ENCODE measurements at regions not wholly inside any gene's neighbourhood (a gene's known extent, or its start where the extent isn't known, plus 50 kb on each side); places are given as distances from the start of the nearest gene placed in this dataset.
"Not testable (repeated sequence)": the region's sequence is repeated elsewhere in the genome, so short reads cannot be mapped to it uniquely, and the experiment has no call there.

DNA sequence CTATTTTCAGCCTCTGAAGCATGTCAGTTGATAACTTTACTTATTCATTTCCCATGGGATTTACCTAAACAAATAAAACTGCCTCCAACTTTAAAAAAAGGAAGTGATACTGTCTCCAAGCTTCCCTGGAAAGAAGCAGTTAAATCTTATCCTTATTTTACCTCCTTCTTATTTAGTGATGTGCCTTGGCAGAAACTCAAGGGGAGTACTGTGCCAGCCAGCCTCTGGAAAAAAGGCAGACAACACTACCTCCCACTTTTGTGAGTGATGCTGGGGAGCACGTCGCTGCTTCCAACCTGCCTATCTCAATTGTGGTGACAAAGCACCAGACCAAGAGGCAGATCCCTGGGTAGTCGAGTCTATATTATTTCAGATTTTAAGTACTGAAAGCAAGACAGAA, 765.6 kb downstream of the DIAPH3 start:
- no peak for DNase-seq
- intact Hi-C loops (cut with DNase I; ENCODE audit: low total_unique reads), result no loop called here

GRCh38 chr13:59398661-59399060, 765.1 kb downstream of the DIAPH3 start:
- Histone ChIP-seq H3K27ac (no peak overlapping the region), H3K9me3 (no peaks in the 10 kb centered on the region), H3K4me3 (no peak overlapping the region), H3K36me3 (no peaks in the 10 kb centered on the region), H3K27me3 (no peaks in the 10 kb centered on the region), H3K4me1 (no peaks in the 10 kb centered on the region)
- DNase-seq, result no peak
- TF ChIP-seq CTCF (IDR thresholded peaks at IDR 0.05), result no peak
- no peak for TF ChIP-seq POLR2A (IDR thresholded peaks at IDR 0.05)
- intact Hi-C loops (cut with DNase I; ENCODE audit: low total_unique reads), result no loop called here

More for the DNA sequence above, 765.6 kb downstream of the DIAPH3 start:
- Histone ChIP-seq H3K4me3 (no peak overlapping the region), H3K9me3 (no peaks in the 10 kb centered on the region), H3K27ac (no peak overlapping the region), H3K27me3 (no peaks in the 10 kb centered on the region), H3K4me1 (no peaks in the 10 kb centered on the region), H3K36me3 (no peaks in the 10 kb centered on the region)
- no peak for TF ChIP-seq CTCF (IDR thresholded peaks at IDR 0.05)
- no peak for TF ChIP-seq POLR2A (IDR thresholded peaks at IDR 0.05)

DNA sequence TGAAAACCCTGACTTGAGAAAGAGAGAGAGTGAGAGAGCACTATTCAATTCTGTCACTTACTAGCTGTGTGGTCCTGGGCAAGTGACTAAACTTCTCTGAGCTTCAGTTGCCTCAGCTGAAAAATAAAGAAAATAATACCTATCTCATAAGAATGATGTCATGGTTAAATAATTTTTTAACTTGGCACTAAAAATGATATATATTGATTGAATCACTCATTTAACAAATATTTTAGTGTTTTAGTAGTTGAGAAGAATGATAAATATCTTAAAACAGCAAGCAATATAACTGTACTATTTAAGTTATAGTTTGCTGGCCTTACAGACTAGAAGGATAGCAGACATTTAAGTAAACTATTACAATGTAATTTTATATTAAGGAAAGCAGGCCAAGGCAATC, 764.2 kb downstream of the DIAPH3 start:
- H3K27me3 ChIP-seq, result no peaks in the 10 kb centered on the region
- no peaks in the 10 kb centered on the region for H3K4me1 ChIP-seq
- no peaks in the 10 kb centered on the region for H3K36me3 ChIP-seq
- H3K4me3 ChIP-seq, result no peak overlapping the region
- no peak for DNase-seq
- intact Hi-C loops (cut with DNase I; ENCODE audit: low total_unique reads), result no loop called here
- TF ChIP-seq CTCF (IDR thresholded peaks at IDR 0.05), result no peak
- no peak for TF ChIP-seq POLR2A (IDR thresholded peaks at IDR 0.05)
- H3K27ac ChIP-seq, result no peak overlapping the region
- H3K9me3 ChIP-seq, result no peaks in the 10 kb centered on the region

DNA sequence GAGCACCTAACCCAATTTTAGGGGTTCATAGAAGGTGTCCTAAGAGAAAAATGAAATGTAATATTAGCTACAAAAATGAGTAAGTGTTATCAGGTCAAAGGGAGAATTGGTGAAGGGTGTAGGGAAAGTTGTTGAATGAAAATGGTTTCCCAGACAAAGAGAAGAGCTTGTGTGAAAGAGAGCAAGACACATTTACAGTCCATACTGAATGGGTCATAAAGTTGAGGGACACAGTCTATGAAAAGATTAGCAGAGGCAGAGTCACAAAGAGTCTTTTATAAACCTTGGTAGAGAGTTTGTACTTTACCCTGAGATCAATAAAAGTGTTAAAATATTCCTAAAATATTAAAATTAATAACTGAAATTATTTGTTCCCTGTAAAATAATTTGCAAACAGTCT, 759.4 kb downstream of the DIAPH3 start:
- intact Hi-C loops (cut with DNase I; ENCODE audit: low total_unique reads), result no loop called here

GRCh38 chr13:59407251-59407650, 756.5 kb downstream of the DIAPH3 start:
- H3K9me3 ChIP-seq; H3K27me3 ChIP-seq; H3K4me3 ChIP-seq; DNase-seq; H3K27ac ChIP-seq; intact Hi-C loops (cut with DNase I; ENCODE audit: low total_unique reads); H3K36me3 ChIP-seq; H3K4me1 ChIP-seq: not testable (repeated sequence)

More for the DNA sequence above, 759.4 kb downstream of the DIAPH3 start:
- no peak overlapping the region for H3K4me3 ChIP-seq
- no peak for TF ChIP-seq POLR2A (IDR thresholded peaks at IDR 0.05)
- TF ChIP-seq CTCF (IDR thresholded peaks at IDR 0.05), result no peak
- DNase-seq, result no peak
- H3K27me3 ChIP-seq, result no peaks in the 10 kb centered on the region
- H3K4me1 ChIP-seq, result no peaks in the 10 kb centered on the region
- H3K27ac ChIP-seq, result no peak overlapping the region
- no peaks in the 10 kb centered on the region for H3K9me3 ChIP-seq
- H3K36me3 ChIP-seq, result no peaks in the 10 kb centered on the region

GRCh38 chr13:59408738-59409137, 755.0 kb downstream of the DIAPH3 start:
- H3K4me3 ChIP-seq, result no peak overlapping the region
- H3K4me1 ChIP-seq, result no peaks in the 10 kb centered on the region
- TF ChIP-seq CTCF (IDR thresholded peaks at IDR 0.05), result no peak
- TF ChIP-seq POLR2A (IDR thresholded peaks at IDR 0.05), result no peak
- H3K27ac ChIP-seq, result no peak overlapping the region
- H3K27me3 ChIP-seq, result no peaks in the 10 kb centered on the region
- DNase-seq, result no peak
- no peaks in the 10 kb centered on the region for H3K36me3 ChIP-seq
- no peaks in the 10 kb centered on the region for H3K9me3 ChIP-seq
- intact Hi-C loops (cut with DNase I; ENCODE audit: low total_unique reads), result no loop called here
